HG03442 (cell line): ENCODE measurements at regions not wholly inside any gene's neighbourhood (a gene's known extent, or its start where the extent isn't known, plus 50 kb on each side); places are given as distances from the start of the nearest gene placed in this dataset.
"Not testable (repeated sequence)": the region's sequence is repeated elsewhere in the genome, so short reads cannot be mapped to it uniquely, and the experiment has no call there.

Experiments used
- ATAC-seq: cut with Tn5 transposase; IDR thresholded peaks from one replicate; pipeline ENCODE4 v1.9.1; 2021; ENCODE audit warnings: mild to moderate bottlenecking, moderate library complexity; ENCODE audit not compliant: unreplicated experiment

DNA sequence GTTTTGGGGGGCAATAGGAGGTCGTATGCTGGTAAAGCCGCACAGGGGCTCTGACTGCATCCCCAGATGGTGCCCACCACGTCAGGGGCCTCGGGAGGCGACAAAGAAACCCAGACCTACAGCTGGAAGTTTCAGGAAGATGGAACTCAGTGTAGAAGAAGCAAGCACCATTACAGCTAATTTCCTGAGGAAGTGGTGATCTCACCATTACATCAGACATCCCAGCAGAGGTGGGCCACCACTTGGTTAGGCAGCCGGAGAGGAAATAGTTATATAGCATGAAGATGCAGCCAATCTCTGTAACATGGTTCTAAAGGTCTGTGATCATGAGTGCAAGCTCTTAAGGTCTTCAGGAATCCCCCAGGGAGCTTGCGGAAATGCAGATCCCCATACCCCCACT, 127.3 kb upstream of the PCBD1 start:
- no peak for ATAC-seq

DNA sequence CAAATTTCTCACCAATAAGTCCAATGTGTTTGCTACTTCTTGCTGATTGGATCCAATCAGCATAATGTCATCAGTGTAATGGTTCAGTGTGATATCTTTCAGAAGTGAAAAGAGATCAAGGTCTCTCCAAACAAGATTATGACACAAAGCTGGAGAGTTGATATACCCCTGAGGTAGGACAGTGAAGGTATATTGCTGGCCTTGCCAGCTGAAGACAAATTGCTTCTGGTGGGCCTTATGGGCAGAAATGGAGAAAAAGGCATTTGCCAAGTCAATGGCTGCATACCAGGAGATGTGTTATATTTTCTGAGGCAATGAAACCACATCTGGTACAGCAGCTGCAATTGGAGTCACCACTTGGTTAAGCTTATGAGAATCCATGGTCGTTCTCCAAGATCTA, 131.7 kb upstream of the PCBD1 start:
- ATAC-seq = not testable (repeated sequence)

DNA sequence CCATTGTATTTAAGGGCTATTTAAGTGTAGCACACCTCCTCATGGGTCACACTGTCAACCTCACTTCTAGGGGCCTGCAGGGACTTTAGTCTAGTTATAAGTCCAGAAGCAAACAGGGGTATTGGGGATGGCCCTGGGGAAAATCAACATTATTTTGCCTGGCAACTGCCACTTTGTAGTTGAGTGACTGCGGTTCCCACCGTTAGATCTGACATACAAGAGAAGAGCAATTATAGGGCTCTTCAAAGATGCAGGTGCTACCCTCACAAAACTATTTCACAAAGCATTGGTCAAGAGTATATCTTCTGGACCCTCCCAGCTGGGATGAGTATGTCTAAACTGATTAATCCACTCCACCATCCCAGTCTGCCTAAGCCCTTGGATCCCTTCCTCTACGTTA, 133.0 kb upstream of the PCBD1 start:
- ATAC-seq = no peak

GRCh38 chr10:71023704-71024283, 135.4 kb upstream of the PCBD1 start:
- no peak for ATAC-seq

- ATAC-seq = no peak
Observed at GRCh38 chr10:71024490-71024889, 136.1 kb upstream of the PCBD1 start.

GRCh38 chr10:71025535-71025934, 137.2 kb upstream of the PCBD1 start:
- no peak for ATAC-seq

- ATAC-seq = no peak
Observed at GRCh38 chr10:71028066-71028465, 139.7 kb upstream of the PCBD1 start.

- no peak for ATAC-seq
Observed at GRCh38 chr10:71029411-71029892, 141.1 kb upstream of the PCBD1 start.

GRCh38 chr10:71029907-71030306, 141.5 kb upstream of the PCBD1 start:
- no peak for ATAC-seq

GRCh38 chr10:71031026-71031425, 142.7 kb upstream of the PCBD1 start:
- no peak for ATAC-seq

DNA sequence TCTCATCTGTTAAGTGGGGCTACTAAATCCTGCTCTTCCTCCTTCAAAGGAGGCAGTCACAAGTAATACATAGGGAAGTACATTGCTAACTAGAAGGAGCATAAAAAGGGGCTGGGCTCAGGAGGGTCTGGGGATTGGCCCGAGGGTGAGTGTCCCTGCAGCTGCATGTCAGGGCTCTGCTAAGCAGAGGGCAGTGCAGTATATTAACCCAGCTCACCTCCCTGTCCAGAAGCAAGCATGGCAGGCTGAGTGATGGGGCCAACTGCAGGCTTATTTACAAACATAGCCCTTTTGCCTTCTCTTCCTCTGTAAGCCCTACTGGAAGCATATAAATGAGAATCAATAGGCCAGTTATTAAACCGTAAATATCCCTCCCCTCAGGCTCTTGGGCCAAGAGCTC, 143.2 kb upstream of the PCBD1 start:
- no peak for ATAC-seq

DNA sequence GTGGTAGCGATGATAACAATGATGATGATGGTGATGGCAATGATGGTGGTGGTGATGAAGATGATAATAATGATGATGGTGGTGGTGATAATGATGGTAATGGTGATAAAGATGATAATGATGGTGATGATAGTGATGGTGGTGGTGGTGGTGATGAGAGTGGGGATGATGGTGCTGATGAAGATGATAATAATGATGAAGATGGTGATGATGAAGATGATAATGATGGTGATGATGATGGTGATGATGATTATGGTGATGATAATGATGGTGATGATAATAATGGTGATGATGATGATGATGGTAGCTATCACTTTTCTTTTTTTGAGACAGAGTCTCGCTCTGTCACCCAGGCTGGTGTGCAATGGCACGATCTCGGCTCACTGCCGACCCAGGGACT, 144.5 kb upstream of the PCBD1 start:
- ATAC-seq = no peak

DNA sequence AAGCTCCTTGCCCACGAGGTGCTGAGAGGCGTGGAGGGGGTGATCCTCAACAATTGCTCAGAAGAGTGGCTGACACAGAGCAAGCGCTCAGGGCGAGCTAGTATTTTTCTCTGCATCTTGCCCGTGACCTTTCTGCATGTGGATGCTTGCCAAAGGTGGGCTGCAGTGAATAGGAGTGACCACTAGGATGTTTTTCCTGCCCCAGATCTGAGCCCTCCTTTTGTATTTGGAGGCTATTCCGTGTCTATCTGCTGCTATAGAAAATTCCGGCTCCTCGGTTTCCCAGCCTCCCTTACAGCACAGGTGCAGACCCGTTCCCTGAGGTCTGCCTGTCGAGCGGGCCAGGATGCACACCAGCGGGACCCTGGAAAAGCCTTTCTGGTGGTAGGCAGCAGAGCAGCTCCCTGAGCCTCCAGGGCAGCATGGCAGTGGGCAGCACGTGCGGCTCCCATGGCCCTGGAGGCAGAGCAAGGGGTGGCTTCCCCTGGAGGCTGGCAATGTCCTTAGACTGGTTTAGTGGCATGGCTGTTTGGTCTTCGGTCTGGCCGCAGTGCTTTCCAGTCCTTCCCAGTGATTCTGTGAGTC, 145.1 kb upstream of the PCBD1 start:
- ATAC-seq = no peak

DNA sequence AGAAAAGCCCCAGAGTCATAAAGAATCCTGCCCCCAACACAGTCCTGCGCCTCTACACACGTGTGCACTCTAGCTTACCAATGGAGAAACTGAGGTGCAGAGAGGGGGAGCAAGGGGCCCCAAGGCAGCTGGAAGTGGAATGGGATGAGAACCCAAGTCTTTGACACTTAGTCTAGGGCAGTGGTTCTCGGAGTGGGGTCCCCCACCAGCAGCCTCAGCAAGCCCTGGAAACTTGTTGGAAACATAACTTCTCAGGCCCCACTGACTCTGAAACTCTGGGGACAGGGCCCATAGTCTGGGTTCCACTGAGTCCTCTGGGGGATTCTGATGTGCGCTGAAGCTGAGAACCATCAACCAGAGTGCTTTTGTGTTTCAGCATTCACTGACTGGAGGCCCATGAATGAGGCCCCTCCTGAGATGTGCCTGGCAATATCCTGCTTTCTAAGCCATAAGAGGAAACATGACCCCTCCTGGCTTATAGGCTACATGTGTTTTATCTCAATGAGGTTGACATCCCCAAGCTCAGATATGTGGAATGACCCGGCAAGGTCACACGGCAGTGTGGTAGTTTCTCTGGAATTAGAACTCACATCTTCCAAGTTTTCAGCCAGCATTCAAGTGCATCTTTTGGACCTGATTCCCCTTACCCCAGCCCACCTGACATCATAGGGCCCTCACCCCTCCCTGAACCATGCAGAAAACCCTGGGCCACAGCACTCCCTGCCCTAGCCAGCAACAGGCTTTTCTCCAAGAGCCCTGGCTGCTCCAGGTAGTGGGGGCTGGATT, 147.3 kb upstream of the PCBD1 start:
- ATAC-seq = no peak

GRCh38 chr10:71036297-71036966, 148.1 kb upstream of the PCBD1 start:
- ATAC-seq = no peak

GRCh38 chr10:71038091-71038633, 149.8 kb upstream of the PCBD1 start:
- no peak for ATAC-seq

DNA sequence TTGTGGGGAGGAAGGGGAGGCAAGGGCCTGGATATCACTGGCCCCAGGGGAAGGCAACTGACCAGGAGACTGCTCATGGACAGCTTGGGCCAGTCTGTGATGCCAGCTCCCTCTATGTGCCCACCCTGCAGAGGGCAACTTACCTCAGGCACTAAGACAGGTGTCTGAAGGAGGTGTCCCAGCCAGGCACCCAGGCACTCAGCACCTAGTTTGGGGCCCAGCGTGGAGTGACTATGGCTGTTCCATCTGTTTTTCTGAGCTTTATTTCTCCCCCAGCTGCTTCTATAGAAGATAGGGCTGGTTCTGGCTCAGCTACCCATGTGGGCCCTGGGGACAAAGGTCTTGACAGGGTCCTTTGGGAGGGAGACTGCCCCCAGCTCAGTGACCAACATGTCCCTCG, 150.6 kb upstream of the PCBD1 start:
- ATAC-seq = no peak

DNA sequence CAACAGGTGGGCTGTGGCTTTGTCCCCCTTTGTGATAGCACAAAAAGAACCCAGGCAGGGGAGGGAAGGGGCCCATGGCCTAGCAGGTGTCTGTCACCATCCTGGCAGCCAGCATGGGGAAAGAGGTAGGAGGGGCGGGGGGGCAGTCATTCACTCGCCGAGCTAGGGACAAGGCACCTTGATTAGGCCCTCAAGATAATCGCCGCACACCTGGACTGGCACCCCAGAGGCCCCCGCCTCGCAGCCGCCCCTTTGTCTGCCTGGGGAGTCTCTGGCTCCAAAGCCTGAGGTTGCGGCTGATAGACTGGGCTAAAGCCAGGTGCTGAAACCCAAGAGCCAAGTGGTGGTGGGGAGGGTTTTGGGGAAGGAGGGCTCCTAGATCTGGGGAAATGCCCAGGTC, 151.2 kb upstream of the PCBD1 start:
- ATAC-seq = no peak

GRCh38 chr10:71040343-71040742, 152.0 kb upstream of the PCBD1 start:
- ATAC-seq = no peak

- no peak for ATAC-seq
Observed at GRCh38 chr10:71040846-71041605, 152.7 kb upstream of the PCBD1 start.

GRCh38 chr10:71042216-71042615, 153.9 kb upstream of the PCBD1 start:
- no peak for ATAC-seq
